Breast epithelium (tissue), 3 donors: ENCODE measurements at regions not wholly inside any gene's neighbourhood (a gene's known extent, or its start where the extent isn't known, plus 50 kb on each side); places are given as distances from the start of the nearest gene placed in this dataset.
"Not testable (repeated sequence)": the region's sequence is repeated elsewhere in the genome, so short reads cannot be mapped to it uniquely, and the experiment has no call there.

Source experiments
- CTCF ChIP-seq, 3 donors: fragments of 450-650 bp; IDR thresholded peaks; one replicate each; pipeline ENCODE4 v1.5.1; 2016 to 2017; ENCODE audit warnings: antibody characterized with exemption in 3 of 3, mild to moderate bottlenecking in 3 of 3, moderate library complexity in 3 of 3
- POLR2A ChIP-seq: fragments of 450-650 bp; IDR thresholded peaks from one replicate; pipeline ENCODE4 v1.6.1; 2016; ENCODE audit warnings: antibody characterized with exemption, mild to moderate bottlenecking, moderate library complexity
- POLR2AphosphoS5 ChIP-seq, 3 donors: sonication (generic); formaldehyde crosslinking; IDR thresholded peaks; one replicate each; pipeline ENCODE4 v1.6.1; 2017; ENCODE audit warnings: antibody characterized with exemption in 3 of 3

DNA sequence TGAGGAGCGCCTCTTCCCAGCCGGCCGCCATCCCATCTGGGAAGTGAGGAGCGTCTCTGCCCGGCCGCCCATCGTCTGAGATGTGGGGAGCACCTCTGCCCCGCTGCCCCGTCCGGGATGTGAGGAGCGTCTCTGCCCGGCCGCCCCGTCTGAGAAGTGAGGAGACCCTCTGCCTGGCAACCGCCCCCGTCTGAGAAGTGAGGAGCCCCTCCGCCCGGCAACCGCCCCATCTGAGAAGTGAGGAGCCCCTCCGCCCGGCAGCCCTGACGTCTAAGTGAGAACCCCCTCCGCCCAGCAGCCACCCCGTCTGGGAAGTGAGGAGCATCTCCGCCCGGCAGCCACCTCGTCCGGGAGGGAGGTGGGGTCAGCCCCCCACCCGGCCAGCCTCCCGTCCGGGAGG lies 319.9 kb upstream of the EPHA4 start:
- TF ChIP-seq CTCF (IDR thresholded peaks at IDR 0.05); POLR2AphosphoS5 (IDR thresholded peaks at IDR 0.05); POLR2A: not testable (repeated sequence)
